ENCODE measurements at regions not wholly inside any gene's neighbourhood (a gene's known extent, or its start where the extent isn't known, plus 50 kb on each side); places are given as distances from the start of the nearest gene placed in this dataset.

DNA sequence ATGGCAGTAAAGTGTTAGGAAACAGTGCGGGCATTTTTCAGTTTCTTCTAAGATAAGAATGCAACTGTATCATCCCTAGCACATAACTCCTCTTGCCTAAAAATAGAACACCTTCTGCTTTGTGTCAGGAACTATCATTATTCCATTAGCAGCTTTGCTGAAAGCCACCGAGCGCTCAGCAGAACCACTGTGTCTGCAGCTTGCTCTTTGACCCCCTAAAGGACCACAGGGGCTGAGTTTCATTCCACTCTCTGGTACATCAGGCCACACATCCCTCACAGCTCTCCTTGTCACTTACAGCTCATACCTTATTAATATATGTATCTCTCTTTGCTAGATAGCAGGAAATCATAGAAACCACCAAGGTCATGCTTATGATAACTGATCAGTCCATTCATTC, 360.2 kb downstream of the KCNA4 start:
- TF ChIP-seq, protein P1, sequence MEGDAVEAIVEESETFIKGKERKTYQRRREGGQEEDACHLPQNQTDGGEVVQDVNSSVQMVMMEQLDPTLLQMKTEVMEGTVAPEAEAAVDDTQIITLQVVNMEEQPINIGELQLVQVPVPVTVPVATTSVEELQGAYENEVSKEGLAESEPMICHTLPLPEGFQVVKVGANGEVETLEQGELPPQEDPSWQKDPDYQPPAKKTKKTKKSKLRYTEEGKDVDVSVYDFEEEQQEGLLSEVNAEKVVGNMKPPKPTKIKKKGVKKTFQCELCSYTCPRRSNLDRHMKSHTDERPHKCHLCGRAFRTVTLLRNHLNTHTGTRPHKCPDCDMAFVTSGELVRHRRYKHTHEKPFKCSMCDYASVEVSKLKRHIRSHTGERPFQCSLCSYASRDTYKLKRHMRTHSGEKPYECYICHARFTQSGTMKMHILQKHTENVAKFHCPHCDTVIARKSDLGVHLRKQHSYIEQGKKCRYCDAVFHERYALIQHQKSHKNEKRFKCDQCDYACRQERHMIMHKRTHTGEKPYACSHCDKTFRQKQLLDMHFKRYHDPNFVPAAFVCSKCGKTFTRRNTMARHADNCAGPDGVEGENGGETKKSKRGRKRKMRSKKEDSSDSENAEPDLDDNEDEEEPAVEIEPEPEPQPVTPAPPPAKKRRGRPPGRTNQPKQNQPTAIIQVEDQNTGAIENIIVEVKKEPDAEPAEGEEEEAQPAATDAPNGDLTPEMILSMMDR (IDR thresholded peaks at IDR 0.05; ENCODE audit: borderline replicate concordance, extremely low read depth, low read length, poor library complexity, severe bottlenecking): no peak
- TF ChIP-seq EZH2 (IDR thresholded peaks at IDR 0.05; ENCODE audit: borderline replicate concordance, low read depth, low read length, severe bottlenecking): no peak

Measured in DND-41 (cell line).